ENCODE measurements at regions not wholly inside any gene's neighbourhood (a gene's known extent, or its start where the extent isn't known, plus 50 kb on each side); places are given as distances from the start of the nearest gene placed in this dataset.
A peak's percentile ranks its signal among the peaks of the same experiment; 100 is the strongest.

DNA sequence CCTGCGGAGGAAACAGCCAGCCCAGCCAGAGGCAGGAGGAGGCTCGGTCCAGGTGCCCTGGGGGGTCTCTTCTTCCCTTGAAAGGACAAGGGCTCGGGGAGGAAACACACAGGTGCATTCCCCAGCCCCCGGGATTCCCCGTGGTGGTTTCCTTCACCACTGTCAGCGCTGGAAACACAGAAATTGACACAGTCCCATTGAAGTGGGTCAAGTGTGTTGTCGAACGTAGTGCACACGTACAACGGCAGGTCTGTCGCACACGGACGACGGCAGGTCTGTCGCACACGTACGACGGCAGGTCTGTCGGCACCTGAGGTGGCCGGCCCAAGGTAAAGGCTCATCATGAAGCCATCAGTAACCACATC, 80.9 kb downstream of the DLL1 start:
- no peak for TF ChIP-seq CTCF (IDR thresholded peaks at IDR 0.05)
- no peak for TF ChIP-seq POLR2A (IDR thresholded peaks at IDR 0.05)
- no peak for TF ChIP-seq EP300 (IDR thresholded peaks at IDR 0.05)
- TF ChIP-seq POLR2AphosphoS5 (IDR thresholded peaks at IDR 0.05), result no peak
- Histone ChIP-seq H3K9me3 (no peaks in the 10 kb centered on the region), H3K27ac (no peak overlapping the region), H3K27me3 (peaks cover 0 to 2% (median 0%) of the 10 kb centered on the region in 4 donors), H3K4me1 (no peaks in the 10 kb centered on the region), H3K4me3 (no peak overlapping the region), H3K36me3 (no peaks in the 10 kb centered on the region)
- DNase-seq (peak in 1 of 2 donors; percentile 12), ATAC-seq (ENCODE audit: low FRiP score in 2 of 2) (no peak)
- 75 to 92% methylated on average over 14 to 20 of the region's 20 CpGs for WGBS, 2 donors

DNA sequence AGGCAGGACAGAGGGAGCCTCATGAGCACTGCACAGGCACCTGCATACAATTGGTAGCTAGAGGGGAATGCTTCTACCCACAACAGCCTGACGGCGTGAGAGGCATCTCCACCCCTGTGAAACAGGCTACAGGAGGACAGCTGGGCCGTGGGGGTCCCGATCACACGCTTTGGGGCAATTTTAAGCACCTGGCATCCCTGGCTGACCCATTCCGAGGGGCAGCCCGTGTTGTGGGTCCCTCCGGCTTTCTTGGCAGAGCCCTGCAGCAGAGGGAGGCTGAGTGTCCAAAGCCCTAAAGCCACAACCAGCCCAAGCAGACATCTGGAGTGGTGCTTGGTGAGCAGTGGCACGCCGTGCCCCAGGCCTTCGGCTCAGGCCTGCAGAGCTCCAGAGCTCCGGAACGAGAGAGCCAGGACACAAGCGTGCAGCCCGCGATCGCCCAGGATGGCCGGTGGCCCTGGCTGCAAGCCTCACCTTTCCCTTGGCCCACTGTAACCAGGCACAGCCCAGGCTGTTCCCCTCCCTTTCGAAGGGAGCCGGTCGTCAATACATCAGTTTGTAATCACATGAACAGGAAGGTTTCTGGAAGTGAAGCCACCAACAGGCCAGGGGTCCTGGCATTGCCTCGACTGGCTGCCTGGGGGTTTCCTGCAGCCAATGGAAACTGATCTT, 81.4 kb downstream of the DLL1 start:
- TF ChIP-seq POLR2AphosphoS5 (IDR thresholded peaks at IDR 0.05) (no peak), EP300 (IDR thresholded peaks at IDR 0.05) (no peak), POLR2A (IDR thresholded peaks at IDR 0.05) (no peak), CTCF (IDR thresholded peaks at IDR 0.05) (no peak)
- ATAC-seq (ENCODE audit: low FRiP score in 2 of 2) (no peak), DNase-seq (peak in 1 of 2 donors; percentile 16)
- WGBS, 2 donors, result 40 to 82% methylated on average over 2 to 7 of the region's 22 CpGs
- Histone ChIP-seq H3K27me3 (peaks cover 0 to 2% (median 0%) of the 10 kb centered on the region in 4 donors), H3K4me3 (no peak overlapping the region), H3K9me3 (no peaks in the 10 kb centered on the region), H3K27ac (no peak overlapping the region), H3K36me3 (no peaks in the 10 kb centered on the region), H3K4me1 (no peaks in the 10 kb centered on the region)

GRCh38 chr6:170208651-170209353, 82.1 kb downstream of the DLL1 start:
- DNase-seq, result no peak
- Histone ChIP-seq H3K4me3 (no peak overlapping the region), H3K9me3 (no peaks in the 10 kb centered on the region), H3K4me1 (no peaks in the 10 kb centered on the region), H3K27me3 (peaks cover 0 to 2% (median 0%) of the 10 kb centered on the region in 4 donors), H3K36me3 (no peaks in the 10 kb centered on the region), H3K27ac (no peak overlapping the region)
- TF ChIP-seq CTCF (IDR thresholded peaks at IDR 0.05), result no peak
- TF ChIP-seq EP300 (IDR thresholded peaks at IDR 0.05), result no peak
- TF ChIP-seq POLR2AphosphoS5 (IDR thresholded peaks at IDR 0.05), result no peak
- no peak for TF ChIP-seq POLR2A (IDR thresholded peaks at IDR 0.05)
- no peak for ATAC-seq (ENCODE audit: low FRiP score in 2 of 2)
- WGBS, 2 donors, result 87 to 96% methylated on average over 5 to 17 of the region's 18 CpGs

- peak in 1 of 2 donors; percentile 14 for DNase-seq
Observed at GRCh38 chr6:170208182-170208601, 82.7 kb downstream of the DLL1 start.

More at GRCh38 chr6:170208182-170208601, 82.7 kb downstream of the DLL1 start:
- no peaks in the 10 kb centered on the region for H3K36me3 ChIP-seq
- no peak for ATAC-seq (ENCODE audit: low FRiP score in 2 of 2)
- TF ChIP-seq EP300 (IDR thresholded peaks at IDR 0.05) (no peak), POLR2A (IDR thresholded peaks at IDR 0.05) (no peak), POLR2AphosphoS5 (IDR thresholded peaks at IDR 0.05) (no peak), CTCF (IDR thresholded peaks at IDR 0.05) (no peak)
- H3K27me3 ChIP-seq, result peaks cover 0 to 2% (median 0%) of the 10 kb centered on the region in 4 donors
- no peak overlapping the region for H3K4me3 ChIP-seq
- no peak overlapping the region for H3K27ac ChIP-seq
- WGBS, 2 donors, result 85 to 89% methylated on average over 6 to 15 of the region's 15 CpGs
- H3K4me1 ChIP-seq, result no peaks in the 10 kb centered on the region
- H3K9me3 ChIP-seq, result no peaks in the 10 kb centered on the region

All from upper lobe of left lung (tissue), 6 donors.